ENCODE measurements at regions not wholly inside any gene's neighbourhood (a gene's known extent, or its start where the extent isn't known, plus 50 kb on each side); places are given as distances from the start of the nearest gene placed in this dataset.

DNA sequence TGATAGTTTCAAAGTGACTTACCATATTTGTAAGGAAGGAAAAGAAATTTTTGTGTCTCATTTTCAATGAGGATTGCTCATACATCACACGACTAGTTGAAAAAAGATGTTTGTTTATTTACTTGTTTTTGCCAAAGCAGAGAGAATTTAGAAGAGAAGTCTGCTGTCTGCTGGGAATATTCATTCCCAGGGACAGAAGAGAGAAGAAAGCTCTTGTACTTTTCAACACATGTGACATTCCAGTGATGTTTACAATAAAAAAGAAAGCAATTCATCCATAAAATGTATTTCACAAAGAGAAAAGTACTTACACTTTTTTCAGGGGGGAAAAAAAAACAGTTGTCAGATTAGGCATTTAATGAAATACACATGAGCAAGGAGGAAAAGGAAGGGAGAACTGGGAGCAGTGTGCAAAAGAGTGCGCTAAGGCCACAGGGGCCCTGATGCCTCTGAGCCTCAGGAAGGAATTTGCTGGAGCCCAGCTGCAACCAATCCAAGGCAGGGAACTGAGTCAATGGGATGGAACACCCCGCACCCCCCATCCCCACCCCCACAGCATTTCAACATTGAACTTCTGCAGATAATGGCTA lies 115.0 kb downstream of the RPAP3 start:
- no peak for DNase-seq
- Histone ChIP-seq H3K79me2 (ENCODE audit: insufficient read depth) (no peaks in the 10 kb centered on the region), H3K27me3 (ENCODE audit: insufficient read depth) (no peaks in the 10 kb centered on the region; the same call in 1 of the 2 replicates), H2AFZ (ENCODE audit: low read depth) (no peak overlapping the region), H3K36me3 (replicated peaks in 1 of 2; ENCODE audit: control insufficient read depth in 1 of 2, insufficient read depth in 2 of 2, low read length in 1 of 2) (no peaks in the 10 kb centered on the region), H3K4me1 (ENCODE audit: control insufficient read depth in 1 of 2, insufficient read depth in 2 of 2, low read depth in 1 of 2, low read length in 1 of 2) (peaks cover 0 to 7% of the 10 kb centered on the region in 2 experiments; a peak in 1 of 4 replicates), H3K9me3 (no peaks in the 10 kb centered on the region), H3F3A (replicated peaks; ENCODE audit: insufficient read depth) (no peaks in the 10 kb centered on the region), H4K20me1 (ENCODE audit: insufficient read depth) (no peaks in the 10 kb centered on the region), H3K9me2 (no peaks in the 10 kb centered on the region), H3K4me2 (no peak overlapping the region), H3K9ac (no peak overlapping the region), H3K27ac (ENCODE audit: low read depth in 2 of 2, low read length in 1 of 2) (no peak overlapping the region), H3K4me3 (ENCODE audit: low read depth in 2 of 2, low read length in 1 of 2) (no peak overlapping the region)
- TF ChIP-seq GATA2 (CRISPR knock-in tag; IDR thresholded peaks at IDR 0.05) (no peak), USF1 (IDR thresholded peaks at IDR 0.05; ENCODE audit: borderline replicate concordance, low read depth) (no peak), MEF2A (IDR thresholded peaks at IDR 0.05; ENCODE audit: borderline replicate concordance, low read depth) (no peak), SIN3A (IDR thresholded peaks at IDR 0.05; ENCODE audit: borderline replicate concordance, low read depth, low read length) (no peak), RAD21 (IDR thresholded peaks at IDR 0.05; ENCODE audit: low read length) (no peak), FOSL2 (IDR thresholded peaks at IDR 0.05; ENCODE audit: borderline replicate concordance, low read depth) (no peak), PBX3 (IDR thresholded peaks at IDR 0.05) (no peak), CTCF (IDR thresholded peaks at IDR 0.05) (no peak), ELF1 (IDR thresholded peaks at IDR 0.05) (no peak), MAX (IDR thresholded peaks at IDR 0.05; ENCODE audit: low read depth) (no peak), SMC3 (IDR thresholded peaks at IDR 0.05; ENCODE audit: low read depth, low read length) (no peak), RCOR1 (IDR thresholded peaks at IDR 0.05; ENCODE audit: low read length) (no peak), NFIC (IDR thresholded peaks at IDR 0.05; ENCODE audit: borderline replicate concordance) (no peak), TCF12 (IDR thresholded peaks at IDR 0.05) (no peak)
- POLR2A ChIA-PET: no interaction called here
- 20% methylated on average over 3 of the region's 3 CpGs for WGBS (ENCODE audit: low lambda C conversion rate)
- CTCF ChIA-PET: no interaction called here

All from SK-N-SH (cell line).